OCI-LY7 (cell line): ENCODE measurements at regions not wholly inside any gene's neighbourhood (a gene's known extent, or its start where the extent isn't known, plus 50 kb on each side); places are given as distances from the start of the nearest gene placed in this dataset.

Experiments used
- BruUV-seq: library from RNA; stranded (reverse); fragments of 400-500 nt; replicated peaks from 2 replicates; lab custom pipeline; 2021; lab: Mats Ljungman, UMichigan
- CTCF ChIA-PET: fragments of 300-600 bp; sonication (Branson Sonifier 250); formaldehyde crosslinking; loops from one replicate; lab custom pipeline; 2022; ENCODE audit warnings: antibody characterized with exemption; ENCODE audit not compliant: unreplicated experiment; lab: Charles Lee
- POLR2A ChIA-PET: fragments of 300-600 bp; sonication (Branson Sonifier 250); formaldehyde crosslinking; loops from one replicate; lab custom pipeline; 2022; ENCODE audit warnings: antibody characterized with exemption; lab: Charles Lee
- DNase-seq: peaks from one replicate; pipeline ENCODE4 v3.0.0-alpha.2; 2015; ENCODE audit warnings: low spot score
- H2AFZ ChIP-seq: fragments of 200-600 bp; sonication (generic), shearing (Covaris generic); 2 replicates; pipeline ENCODE4 v1.6.1; 2014; ENCODE audit warnings: mild to moderate bottlenecking, antibody characterized with exemption, low read length, moderate library complexity
- H3K27ac ChIP-seq: fragments of 200-600 bp; sonication (generic); 2 replicates; pipeline ENCODE4 v1.5.1; 2014; ENCODE audit warnings: mixed run types, low read depth, mild to moderate bottlenecking, moderate library complexity, low read length, inconsistent platforms; ENCODE audit not compliant: poor library complexity, severe bottlenecking
- H3K36me3 ChIP-seq: fragments of 200-600 bp; sonication (generic); 2 replicates; pipeline ENCODE4 v1.6.1; 2014; ENCODE audit warnings: mild to moderate bottlenecking, antibody characterized with exemption, low read length, moderate library complexity, mixed read lengths; ENCODE audit not compliant: insufficient read depth
- H3K4me1 ChIP-seq: fragments of 200-600 bp; sonication (generic); 2 replicates; pipeline ENCODE4 v1.5.1; 2014; ENCODE audit warnings: mild to moderate bottlenecking, low read length; ENCODE audit not compliant: insufficient read depth, poor library complexity, severe bottlenecking
- H3K4me2 ChIP-seq: fragments of 200-600 bp; sonication (generic); 2 replicates; pipeline ENCODE4 v1.6.1; 2014; ENCODE audit warnings: mild to moderate bottlenecking, low read length
- H3K4me3 ChIP-seq: fragments of 200-600 bp; sonication (generic); 2 replicates; pipeline ENCODE4 v1.5.1; 2014; ENCODE audit warnings: mild to moderate bottlenecking, low read depth, low read length; ENCODE audit not compliant: poor library complexity, severe bottlenecking
- H3K79me2 ChIP-seq: fragments of 200-600 bp; sonication (generic); 2 replicates; pipeline ENCODE4 v1.6.1; 2016; ENCODE audit warnings: low read depth, mild to moderate bottlenecking, low read length, moderate library complexity, mixed read lengths; ENCODE audit not compliant: insufficient read depth
- H3K9me2 ChIP-seq: fragments of 200-600 bp; sonication (generic); 2 replicates; pipeline ENCODE4 v1.6.1; 2016; ENCODE audit warnings: mild to moderate bottlenecking, low read length, mixed read lengths; ENCODE audit not compliant: insufficient read depth
- H3K9me3 ChIP-seq: fragments of 200-600 bp; sonication (generic); 2 replicates; pipeline ENCODE4 v1.6.1; 2014; ENCODE audit warnings: mild to moderate bottlenecking, mixed run types, low read length, mixed read lengths
- H4K20me1 ChIP-seq: fragments of 200-600 bp; sonication (generic); 2 replicates; pipeline ENCODE4 v1.6.1; 2014; ENCODE audit warnings: mild to moderate bottlenecking, antibody characterized with exemption, low read length, moderate library complexity, mixed read lengths; ENCODE audit not compliant: insufficient read depth
- EZH2phosphoT487 ChIP-seq: fragments of 200-600 bp; sonication (generic); IDR thresholded peaks from 2 replicates; pipeline ENCODE4 v1.6.1; 2018; ENCODE audit warnings: low read depth, borderline replicate concordance, mild to moderate bottlenecking, mixed run types, antibody characterized with exemption, low read length, moderate library complexity, mixed read lengths
- intact Hi-C: fragments of 100-400 bp; cut with micrococcal nuclease; formaldehyde crosslinking; loops from one replicate; pipeline ENCODE4 v1.10.0; 2022; ENCODE audit not compliant: unreplicated experiment
- TF ChIP-seq, protein P1 (sequence below): fragments of 200-600 bp; sonication (generic); conservative IDR thresholded peaks from 2 replicates; pipeline ENCODE4 v1.5.1; 2014; ENCODE audit warnings: mild to moderate bottlenecking, antibody characterized with exemption, low read length, moderate library complexity, mixed read lengths

DNA sequence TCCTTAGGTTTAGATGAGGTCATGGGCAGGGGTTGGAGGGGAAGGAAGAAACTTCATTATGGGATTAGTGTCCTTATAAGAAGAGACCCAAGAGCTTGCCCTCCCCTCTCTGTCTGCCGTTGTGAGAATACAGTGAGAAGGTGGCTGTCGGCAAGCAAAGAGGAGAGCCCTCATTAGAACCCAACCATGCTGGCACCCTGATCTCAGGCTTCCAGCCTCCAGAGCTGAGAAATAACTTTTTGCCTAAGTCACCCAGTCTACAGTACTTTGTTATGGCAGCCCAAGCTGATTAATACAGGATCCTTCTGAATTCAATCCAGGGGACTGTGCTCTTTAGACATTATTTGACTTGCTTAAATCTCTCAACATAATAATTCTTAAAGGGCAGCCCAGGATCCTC, 209.0 kb downstream of the RNF152 start:
- CTCF ChIA-PET = no interaction called here

DNA sequence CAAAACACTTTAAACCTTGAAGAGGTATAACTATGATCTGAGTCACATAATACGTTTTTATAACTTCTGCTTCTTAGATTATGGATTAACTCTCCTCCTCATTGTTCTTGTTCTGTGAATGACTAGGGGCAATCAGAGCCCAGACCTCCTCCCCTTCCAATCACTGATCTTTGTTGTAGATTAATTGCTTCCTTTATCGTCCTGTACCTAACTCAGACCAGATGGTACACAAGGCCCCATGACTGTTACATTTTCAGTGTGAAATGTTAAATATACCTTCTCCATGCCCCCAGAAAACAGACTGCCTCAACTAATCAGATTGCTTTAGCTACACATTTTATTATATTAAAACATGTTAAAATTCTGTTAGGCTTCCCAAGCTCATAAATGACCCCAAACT, 211.7 kb downstream of the RNF152 start:
- DNase-seq = no peak
- TF ChIP-seq, protein P1, sequence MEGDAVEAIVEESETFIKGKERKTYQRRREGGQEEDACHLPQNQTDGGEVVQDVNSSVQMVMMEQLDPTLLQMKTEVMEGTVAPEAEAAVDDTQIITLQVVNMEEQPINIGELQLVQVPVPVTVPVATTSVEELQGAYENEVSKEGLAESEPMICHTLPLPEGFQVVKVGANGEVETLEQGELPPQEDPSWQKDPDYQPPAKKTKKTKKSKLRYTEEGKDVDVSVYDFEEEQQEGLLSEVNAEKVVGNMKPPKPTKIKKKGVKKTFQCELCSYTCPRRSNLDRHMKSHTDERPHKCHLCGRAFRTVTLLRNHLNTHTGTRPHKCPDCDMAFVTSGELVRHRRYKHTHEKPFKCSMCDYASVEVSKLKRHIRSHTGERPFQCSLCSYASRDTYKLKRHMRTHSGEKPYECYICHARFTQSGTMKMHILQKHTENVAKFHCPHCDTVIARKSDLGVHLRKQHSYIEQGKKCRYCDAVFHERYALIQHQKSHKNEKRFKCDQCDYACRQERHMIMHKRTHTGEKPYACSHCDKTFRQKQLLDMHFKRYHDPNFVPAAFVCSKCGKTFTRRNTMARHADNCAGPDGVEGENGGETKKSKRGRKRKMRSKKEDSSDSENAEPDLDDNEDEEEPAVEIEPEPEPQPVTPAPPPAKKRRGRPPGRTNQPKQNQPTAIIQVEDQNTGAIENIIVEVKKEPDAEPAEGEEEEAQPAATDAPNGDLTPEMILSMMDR = no peak
- TF ChIP-seq EZH2phosphoT487 = no peak
- no peaks in the 10 kb centered on the region for H3K4me1 ChIP-seq
- no peak overlapping the region for H3K27ac ChIP-seq
- H3K9me3 ChIP-seq = no peaks in the 10 kb centered on the region
- no peaks in the 10 kb centered on the region for H3K36me3 ChIP-seq
- ChIA-PET POLR2A (interaction anchor here (0.6 kb wide), 1 partner anchor 99 kb away, joined by 3 read pairs; no protein-coding TSS in a partner anchor), CTCF (no interaction called here)
- no peaks in the 10 kb centered on the region for H4K20me1 ChIP-seq
- H3K9me2 ChIP-seq = no peaks in the 10 kb centered on the region
- no peak overlapping the region for H3K4me2 ChIP-seq
- H2AFZ ChIP-seq = no peak overlapping the region
- no TSS peak for BruUV-seq
- no peaks in the 10 kb centered on the region for H3K79me2 ChIP-seq
- no peak overlapping the region for H3K4me3 ChIP-seq
- intact Hi-C loops = no loop called here

More for the DNA sequence above, 209.0 kb downstream of the RNF152 start:
- Histone ChIP-seq H3K79me2 (no peaks in the 10 kb centered on the region), H4K20me1 (no peaks in the 10 kb centered on the region), H3K36me3 (no peaks in the 10 kb centered on the region), H3K27ac (no peak overlapping the region), H3K4me1 (no peaks in the 10 kb centered on the region), H3K9me3 (no peaks in the 10 kb centered on the region), H2AFZ (no peak overlapping the region), H3K4me2 (no peak overlapping the region), H3K4me3 (no peak overlapping the region), H3K9me2 (no peaks in the 10 kb centered on the region)
- no TSS peak for BruUV-seq
- intact Hi-C loops = no loop called here
- POLR2A ChIA-PET = interaction anchor here (0.6 kb wide), 1 partner anchor 39 kb away, joined by 3 read pairs; no protein-coding TSS in a partner anchor
- DNase-seq = no peak
- TF ChIP-seq, protein P1 = no peak
- TF ChIP-seq EZH2phosphoT487 = no peak

- Histone ChIP-seq H3K36me3 (no peaks in the 10 kb centered on the region), H3K4me2 (no peak overlapping the region), H3K79me2 (no peaks in the 10 kb centered on the region), H2AFZ (no peak overlapping the region), H3K9me2 (no peaks in the 10 kb centered on the region), H3K4me3 (no peak overlapping the region), H3K9me3 (no peaks in the 10 kb centered on the region), H4K20me1 (no peaks in the 10 kb centered on the region), H3K4me1 (no peaks in the 10 kb centered on the region), H3K27ac (no peak overlapping the region)
- intact Hi-C loops = no loop called here
- CTCF ChIA-PET = no interaction called here
- POLR2A ChIA-PET = no interaction called here
- no TSS peak for BruUV-seq
- no peak for DNase-seq
- no peak for TF ChIP-seq EZH2phosphoT487
Measured at GRCh38 chr18:61679836-61680235, 213.0 kb downstream of the RNF152 start.
